Testis (tissue), 2 donors: ENCODE measurements at regions not wholly inside any gene's neighbourhood (a gene's known extent, or its start where the extent isn't known, plus 50 kb on each side); places are given as distances from the start of the nearest gene placed in this dataset.

ENCODE experiments used
- DNase-seq: peaks from one replicate; pipeline ENCODE4 v3.0.0-alpha.2; 2019
- H3K27ac ChIP-seq, 2 donors: fragments of 200-600 bp; sonication (generic); one replicate each; pipeline ENCODE4 v1.5.1; 2019
- H3K27me3 ChIP-seq: fragments of 200-600 bp; sonication (generic); one replicate; pipeline ENCODE4 v1.5.1; 2019
- H3K36me3 ChIP-seq: fragments of 200-600 bp; sonication (generic); one replicate; pipeline ENCODE4 v1.5.1; 2017; ENCODE audit warnings: low read depth; ENCODE audit errors: missing control alignments
- H3K4me1 ChIP-seq: fragments of 200-600 bp; sonication (generic); one replicate; pipeline ENCODE4 v1.5.1; 2019
- H3K4me3 ChIP-seq, 2 donors: fragments of 200-600 bp; sonication (generic); one replicate each; pipeline ENCODE4 v1.5.1; 2017 to 2019
- H3K9me3 ChIP-seq: fragments of 200-600 bp; sonication (generic); one replicate; pipeline ENCODE4 v1.5.1; 2017
- CTCF ChIP-seq, 3 experiments: fragments of 450-650 bp in 2 of 3; fragments of 200-600 bp in 1 of 3; sonication (generic) in 1 of 3; IDR thresholded peaks; one replicate each; pipeline ENCODE4 v1.5.1; 2016 to 2019; ENCODE audit warnings: antibody characterized with exemption in 3 of 3, mild to moderate bottlenecking in 2 of 3, moderate library complexity in 1 of 3
- POLR2A ChIP-seq: fragments of 450-650 bp; IDR thresholded peaks from one replicate; pipeline ENCODE4 v1.6.1; 2017; ENCODE audit warnings: antibody characterized with exemption, mild to moderate bottlenecking, moderate library complexity
- WGBS, 2 donors: methylation state at CpG; one replicate each; pipeline ENCODE4 v1.1.5; 2018; 5-methylcytosine and 5-hydroxymethylcytosine counted together
- intact Hi-C: fragments of 100-400 bp; cut with DNase I; formaldehyde crosslinking; loops from one replicate; pipeline ENCODE4 v1.15.1; 2023; ENCODE audit warnings: low total_unique reads

- Histone ChIP-seq H3K9me3 (no peaks in the 10 kb centered on the region), H3K27ac (no peak overlapping the region), H3K27me3 (no peaks in the 10 kb centered on the region), H3K4me3 (no peak overlapping the region), H3K4me1 (no peaks in the 10 kb centered on the region), H3K36me3 (no peaks in the 10 kb centered on the region)
- no peak for DNase-seq
- WGBS, 2 donors: 79 to 83% methylated on average over 8 of the region's 8 CpGs
- intact Hi-C loops: no loop called here
- TF ChIP-seq POLR2A (no peak), CTCF (IDR thresholded peaks at IDR 0.05) (no peak)
Observed at GRCh38 chr19:28915737-28916460, 297.1 kb downstream of the UQCRFS1 start.

- no peak for DNase-seq
- intact Hi-C loops: no loop called here
- Histone ChIP-seq H3K36me3 (no peaks in the 10 kb centered on the region), H3K27me3 (no peaks in the 10 kb centered on the region), H3K4me1 (no peaks in the 10 kb centered on the region), H3K4me3 (no peak overlapping the region), H3K27ac (no peak overlapping the region), H3K9me3 (no peaks in the 10 kb centered on the region)
- 74 to 84% methylated on average over 3 of the region's 3 CpGs for WGBS, 2 donors
- TF ChIP-seq CTCF (IDR thresholded peaks at IDR 0.05) (no peak), POLR2A (no peak)
Observed at GRCh38 chr19:28915202-28915601, 297.7 kb downstream of the UQCRFS1 start.

GRCh38 chr19:28914173-28914572 is 298.8 kb downstream of the UQCRFS1 start:
- no peak for DNase-seq
- no peaks in the 10 kb centered on the region for H3K27me3 ChIP-seq
- no peaks in the 10 kb centered on the region for H3K9me3 ChIP-seq
- H3K4me1 ChIP-seq: no peaks in the 10 kb centered on the region
- H3K36me3 ChIP-seq: no peaks in the 10 kb centered on the region
- H3K4me3 ChIP-seq: no peak overlapping the region
- TF ChIP-seq POLR2A: no peak
- TF ChIP-seq CTCF (IDR thresholded peaks at IDR 0.05): no peak
- intact Hi-C loops: no loop called here
- H3K27ac ChIP-seq: no peak overlapping the region

GRCh38 chr19:28913626-28914025 is 299.3 kb downstream of the UQCRFS1 start:
- intact Hi-C loops: no loop called here
- no peaks in the 10 kb centered on the region for H3K9me3 ChIP-seq
- H3K27ac ChIP-seq: no peak overlapping the region
- TF ChIP-seq CTCF (IDR thresholded peaks at IDR 0.05): no peak
- TF ChIP-seq POLR2A: no peak
- no peaks in the 10 kb centered on the region for H3K36me3 ChIP-seq
- H3K4me1 ChIP-seq: no peaks in the 10 kb centered on the region
- H3K4me3 ChIP-seq: no peak overlapping the region
- no peaks in the 10 kb centered on the region for H3K27me3 ChIP-seq
- WGBS, 2 donors: 74 to 86% methylated on average over 4 to 6 of the region's 6 CpGs
- DNase-seq: no peak

GRCh38 chr19:28908941-28909340 is 304.0 kb downstream of the UQCRFS1 start:
- H3K27me3 ChIP-seq: no peaks in the 10 kb centered on the region
- no peak overlapping the region for H3K27ac ChIP-seq
- intact Hi-C loops: no loop called here
- 75 to 83% methylated on average over 8 of the region's 8 CpGs for WGBS, 2 donors
- no peak for DNase-seq
- H3K4me3 ChIP-seq: no peak overlapping the region
- H3K4me1 ChIP-seq: no peaks in the 10 kb centered on the region
- TF ChIP-seq CTCF (IDR thresholded peaks at IDR 0.05) (no peak), POLR2A (no peak)
- no peaks in the 10 kb centered on the region for H3K36me3 ChIP-seq
- H3K9me3 ChIP-seq: no peaks in the 10 kb centered on the region
